ENCODE measurements at regions not wholly inside any gene's neighbourhood (a gene's known extent, or its start where the extent isn't known, plus 50 kb on each side); places are given as distances from the start of the nearest gene placed in this dataset.
"Not testable (repeated sequence)": the region's sequence is repeated elsewhere in the genome, so short reads cannot be mapped to it uniquely, and the experiment has no call there.

DNA sequence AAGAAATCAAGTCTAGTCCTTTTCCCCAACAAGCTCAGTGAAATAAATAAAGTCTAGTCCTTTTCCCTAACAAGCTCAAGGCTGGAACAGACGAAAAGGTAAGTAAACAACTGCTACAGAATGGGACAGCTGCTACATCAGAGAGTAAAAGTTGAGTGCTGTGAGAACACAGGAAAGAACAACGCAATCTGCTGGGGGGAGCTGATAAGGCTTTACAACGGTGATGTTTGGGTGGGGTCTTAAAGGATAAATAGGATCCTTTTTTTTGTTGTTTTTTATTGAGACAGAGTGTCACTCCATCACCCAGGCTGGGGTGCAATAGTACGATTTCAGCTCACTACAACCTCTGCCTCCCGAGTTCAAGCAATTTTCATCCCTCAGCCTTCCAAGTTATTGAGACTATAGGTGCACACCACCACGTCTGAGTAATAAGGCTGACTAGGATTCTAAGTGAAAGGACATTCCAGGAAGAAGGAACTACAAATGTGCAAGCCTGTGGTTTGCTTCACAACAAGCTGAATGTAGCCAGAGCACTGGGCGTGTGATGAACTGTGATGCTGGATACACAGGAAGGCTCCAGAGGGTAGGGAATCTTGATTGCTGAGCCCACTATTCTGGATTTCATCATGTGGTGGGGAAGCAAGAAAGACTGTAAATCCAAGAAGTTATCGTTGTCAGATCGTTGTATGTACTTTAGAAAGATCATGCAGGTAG is 54.7 kb upstream of the KCTD7 start:
- 93 to 97% methylated on average over 9 of the region's 9 CpGs for WGBS, 2 experiments
- H3K4me1 ChIP-seq (ENCODE audit: control insufficient read depth, insufficient read depth, low read length); H3K27me3 ChIP-seq (ENCODE audit: control insufficient read depth, insufficient read depth, low read length, poor library complexity, severe bottlenecking); H3K36me3 ChIP-seq (ENCODE audit: control insufficient read depth, insufficient read depth, low read length); H3K4me3 ChIP-seq (ENCODE audit: insufficient read depth, low read depth, low read length); H3K27ac ChIP-seq (ENCODE audit: insufficient read depth, low read depth, low read length, poor library complexity, severe bottlenecking); H3K9me3 ChIP-seq (ENCODE audit: control insufficient read depth, low read length): not testable (repeated sequence)

DNA sequence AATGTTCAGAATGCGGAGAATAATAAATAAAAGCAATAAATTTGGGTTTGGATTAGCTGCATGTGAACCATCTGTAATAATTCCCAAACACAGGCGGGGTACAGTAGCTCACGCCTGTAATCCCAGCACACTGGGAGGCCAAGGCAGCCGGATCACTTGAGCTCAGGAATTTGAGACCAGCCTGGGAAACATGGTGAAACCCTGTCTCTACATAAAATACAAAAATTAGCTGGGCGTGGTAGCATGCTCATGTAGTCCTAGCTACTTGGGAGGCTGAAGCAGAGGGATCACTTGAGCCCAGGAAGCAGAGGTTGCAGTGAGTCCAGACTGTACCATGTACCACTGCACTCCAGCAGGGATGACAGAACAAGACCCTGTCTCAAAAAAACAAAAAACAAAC is 53.9 kb upstream of the KCTD7 start:
- H3K4me3 ChIP-seq (ENCODE audit: insufficient read depth, low read depth, low read length); H3K4me1 ChIP-seq (ENCODE audit: control insufficient read depth, insufficient read depth, low read length); H3K36me3 ChIP-seq (ENCODE audit: control insufficient read depth, insufficient read depth, low read length); H3K27me3 ChIP-seq (ENCODE audit: control insufficient read depth, insufficient read depth, low read length, poor library complexity, severe bottlenecking); H3K9me3 ChIP-seq (ENCODE audit: control insufficient read depth, low read length); H3K27ac ChIP-seq (ENCODE audit: insufficient read depth, low read depth, low read length, poor library complexity, severe bottlenecking): not testable (repeated sequence)
- 91 to 95% methylated on average over 5 of the region's 5 CpGs for WGBS, 2 experiments

DNA sequence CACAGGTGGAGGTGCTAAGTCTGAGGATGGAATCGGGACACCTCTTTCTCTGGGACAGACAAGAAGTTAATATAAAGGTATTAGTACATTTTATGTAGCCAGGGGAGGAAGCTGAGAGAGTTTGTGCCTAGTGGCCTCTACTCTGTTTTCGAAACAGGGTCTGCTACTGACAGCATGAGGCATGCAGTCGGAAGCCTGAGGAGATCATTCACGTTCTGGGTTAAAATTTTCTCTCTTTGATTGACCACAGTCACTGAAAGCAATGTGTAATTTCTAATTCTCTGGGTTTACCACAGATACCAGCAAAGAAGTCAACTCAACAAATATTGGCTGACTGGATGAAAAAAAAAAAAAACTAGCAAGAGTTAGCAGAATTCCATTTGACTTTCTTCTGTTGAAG is 53.3 kb upstream of the KCTD7 start:
- Histone ChIP-seq H3K27ac (ENCODE audit: insufficient read depth, low read depth, low read length, poor library complexity, severe bottlenecking) (no peak overlapping the region), H3K36me3 (ENCODE audit: control insufficient read depth, insufficient read depth, low read length) (no peaks in the 10 kb centered on the region)
- 91 to 93% methylated on average over 4 of the region's 4 CpGs for WGBS, 2 experiments

DNA sequence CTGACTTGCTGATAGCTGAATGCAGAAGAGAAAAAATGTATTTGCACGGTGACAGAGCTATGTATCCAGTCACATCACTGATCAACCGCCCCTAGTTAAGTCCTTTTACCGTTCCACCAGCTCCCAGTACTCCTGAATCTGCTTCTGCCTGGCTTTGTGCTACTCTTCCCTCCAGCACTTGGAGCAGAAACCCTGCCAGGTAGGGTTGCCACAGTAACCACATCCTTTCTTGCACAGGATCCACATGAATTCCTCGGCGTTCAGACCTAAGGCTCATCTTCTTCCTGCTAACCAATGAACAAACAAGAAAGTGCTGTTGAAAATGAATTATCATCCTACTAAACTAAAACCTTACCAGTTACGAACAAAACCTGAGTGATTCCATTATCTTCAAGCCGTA is 52.0 kb upstream of the KCTD7 start:
- 92 to 94% methylated on average over 7 of the region's 7 CpGs for WGBS, 2 experiments
- H3K36me3 ChIP-seq (ENCODE audit: control insufficient read depth, insufficient read depth, low read length), result no peaks in the 10 kb centered on the region
- no peaks in the 10 kb centered on the region for H3K9me3 ChIP-seq (ENCODE audit: control insufficient read depth, low read length)

More for the DNA sequence above, 53.3 kb upstream of the KCTD7 start:
- Histone ChIP-seq H3K9me3 (ENCODE audit: control insufficient read depth, low read length) (no peaks in the 10 kb centered on the region), H3K4me1 (ENCODE audit: control insufficient read depth, insufficient read depth, low read length) (no peaks in the 10 kb centered on the region), H3K27me3 (ENCODE audit: control insufficient read depth, insufficient read depth, low read length, poor library complexity, severe bottlenecking) (no peaks in the 10 kb centered on the region), H3K4me3 (ENCODE audit: insufficient read depth, low read depth, low read length) (no peak overlapping the region)

More for the DNA sequence above, 52.0 kb upstream of the KCTD7 start:
- H3K27me3 ChIP-seq (ENCODE audit: control insufficient read depth, insufficient read depth, low read length, poor library complexity, severe bottlenecking), result no peaks in the 10 kb centered on the region
- no peak overlapping the region for H3K4me3 ChIP-seq (ENCODE audit: insufficient read depth, low read depth, low read length)
- H3K27ac ChIP-seq (ENCODE audit: insufficient read depth, low read depth, low read length, poor library complexity, severe bottlenecking), result no peak overlapping the region
- no peaks in the 10 kb centered on the region for H3K4me1 ChIP-seq (ENCODE audit: control insufficient read depth, insufficient read depth, low read length)

Measured in ectodermal cell (in vitro differentiated cells).